C4-2B (cell line): ENCODE measurements at regions not wholly inside any gene's neighbourhood (a gene's known extent, or its start where the extent isn't known, plus 50 kb on each side); places are given as distances from the start of the nearest gene placed in this dataset.

Experiments
- ZFX ChIP-seq: fragments of 450-650 bp; IDR thresholded peaks from 2 replicates; pipeline ENCODE4 v1.6.1; 2017
- TF ChIP-seq, protein P1 (sequence below): fragments of 450-650 bp; conservative IDR thresholded peaks from 2 replicates; pipeline ENCODE4 v1.5.1; 2017; ENCODE audit warnings: mild to moderate bottlenecking

DNA sequence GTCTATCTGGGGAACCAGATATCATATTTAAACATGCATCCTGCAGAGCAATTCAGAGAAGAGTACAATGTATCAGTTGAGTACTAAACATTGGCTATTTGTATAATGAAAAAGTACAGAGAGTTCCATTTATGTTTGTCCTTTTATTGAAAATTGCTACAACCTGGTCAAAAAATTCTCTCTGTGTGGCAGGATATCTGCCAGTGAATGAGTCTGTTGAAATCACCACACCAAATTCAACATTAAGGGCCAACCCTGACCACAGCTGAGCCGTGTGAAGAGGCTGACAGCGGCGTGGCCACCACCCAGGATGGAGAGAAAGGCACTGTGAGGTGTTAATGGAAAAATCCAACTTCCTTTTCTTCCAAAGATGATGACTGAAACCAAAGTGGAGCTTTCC lies 422.7 kb upstream of the PIK3R1 start:
- TF ChIP-seq, protein P1, sequence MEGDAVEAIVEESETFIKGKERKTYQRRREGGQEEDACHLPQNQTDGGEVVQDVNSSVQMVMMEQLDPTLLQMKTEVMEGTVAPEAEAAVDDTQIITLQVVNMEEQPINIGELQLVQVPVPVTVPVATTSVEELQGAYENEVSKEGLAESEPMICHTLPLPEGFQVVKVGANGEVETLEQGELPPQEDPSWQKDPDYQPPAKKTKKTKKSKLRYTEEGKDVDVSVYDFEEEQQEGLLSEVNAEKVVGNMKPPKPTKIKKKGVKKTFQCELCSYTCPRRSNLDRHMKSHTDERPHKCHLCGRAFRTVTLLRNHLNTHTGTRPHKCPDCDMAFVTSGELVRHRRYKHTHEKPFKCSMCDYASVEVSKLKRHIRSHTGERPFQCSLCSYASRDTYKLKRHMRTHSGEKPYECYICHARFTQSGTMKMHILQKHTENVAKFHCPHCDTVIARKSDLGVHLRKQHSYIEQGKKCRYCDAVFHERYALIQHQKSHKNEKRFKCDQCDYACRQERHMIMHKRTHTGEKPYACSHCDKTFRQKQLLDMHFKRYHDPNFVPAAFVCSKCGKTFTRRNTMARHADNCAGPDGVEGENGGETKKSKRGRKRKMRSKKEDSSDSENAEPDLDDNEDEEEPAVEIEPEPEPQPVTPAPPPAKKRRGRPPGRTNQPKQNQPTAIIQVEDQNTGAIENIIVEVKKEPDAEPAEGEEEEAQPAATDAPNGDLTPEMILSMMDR = no peak
- no peak for TF ChIP-seq ZFX
